Vagina (tissue), 2 donors: ENCODE measurements at regions not wholly inside any gene's neighbourhood (a gene's known extent, or its start where the extent isn't known, plus 50 kb on each side); places are given as distances from the start of the nearest gene placed in this dataset.

Experiments used
- POLR2A ChIP-seq, 2 donors: fragments of 450-650 bp; IDR thresholded peaks; one replicate each; pipeline ENCODE4 v1.6.1; 2017; ENCODE audit warnings: antibody characterized with exemption in 2 of 2, mild to moderate bottlenecking in 2 of 2, moderate library complexity in 2 of 2
- POLR2AphosphoS5 ChIP-seq, 2 donors: sonication (generic); formaldehyde crosslinking; IDR thresholded peaks; one replicate each; pipeline ENCODE4 v1.9.0; 2017; ENCODE audit warnings: antibody characterized with exemption in 2 of 2, mild to moderate bottlenecking in 2 of 2, low read depth in 1 of 2; ENCODE audit not compliant: insufficient read depth in 1 of 2
- TF ChIP-seq, protein P1 (sequence below), 3 experiments: fragments of 450-650 bp in 2 of 3; fragments of 200-600 bp in 1 of 3; sonication (generic) in 1 of 3; IDR thresholded peaks; one replicate each; pipeline ENCODE4 v1.5.1; 2017 to 2019; ENCODE audit warnings: antibody characterized with exemption in 3 of 3, mild to moderate bottlenecking in 2 of 3, moderate library complexity in 2 of 3

DNA sequence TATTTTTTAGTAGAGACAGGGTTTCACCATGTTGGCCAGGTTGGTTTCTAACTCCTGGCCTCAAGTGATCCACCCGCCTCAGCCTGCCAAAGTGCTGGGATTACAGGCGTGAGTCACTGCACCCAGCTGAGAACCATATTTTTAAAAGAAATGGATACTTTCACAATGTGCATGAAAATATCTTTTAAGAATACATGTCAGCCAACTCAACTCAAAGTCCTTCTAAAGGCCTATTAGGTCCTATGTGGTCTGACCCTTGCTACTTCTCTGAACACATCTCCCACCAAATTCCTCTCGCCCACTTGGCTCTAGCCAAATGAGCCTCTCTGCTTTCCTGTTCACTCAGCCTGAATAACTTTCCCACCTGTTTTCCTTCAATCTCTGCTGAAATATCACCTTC lies 119.6 kb downstream of the MTX2 start:
- TF ChIP-seq, protein P1, sequence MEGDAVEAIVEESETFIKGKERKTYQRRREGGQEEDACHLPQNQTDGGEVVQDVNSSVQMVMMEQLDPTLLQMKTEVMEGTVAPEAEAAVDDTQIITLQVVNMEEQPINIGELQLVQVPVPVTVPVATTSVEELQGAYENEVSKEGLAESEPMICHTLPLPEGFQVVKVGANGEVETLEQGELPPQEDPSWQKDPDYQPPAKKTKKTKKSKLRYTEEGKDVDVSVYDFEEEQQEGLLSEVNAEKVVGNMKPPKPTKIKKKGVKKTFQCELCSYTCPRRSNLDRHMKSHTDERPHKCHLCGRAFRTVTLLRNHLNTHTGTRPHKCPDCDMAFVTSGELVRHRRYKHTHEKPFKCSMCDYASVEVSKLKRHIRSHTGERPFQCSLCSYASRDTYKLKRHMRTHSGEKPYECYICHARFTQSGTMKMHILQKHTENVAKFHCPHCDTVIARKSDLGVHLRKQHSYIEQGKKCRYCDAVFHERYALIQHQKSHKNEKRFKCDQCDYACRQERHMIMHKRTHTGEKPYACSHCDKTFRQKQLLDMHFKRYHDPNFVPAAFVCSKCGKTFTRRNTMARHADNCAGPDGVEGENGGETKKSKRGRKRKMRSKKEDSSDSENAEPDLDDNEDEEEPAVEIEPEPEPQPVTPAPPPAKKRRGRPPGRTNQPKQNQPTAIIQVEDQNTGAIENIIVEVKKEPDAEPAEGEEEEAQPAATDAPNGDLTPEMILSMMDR (IDR thresholded peaks at IDR 0.05), result no peak
- TF ChIP-seq POLR2A (IDR thresholded peaks at IDR 0.05) (no peak), POLR2AphosphoS5 (IDR thresholded peaks at IDR 0.05; ENCODE audit: insufficient read depth in 1 of 2, low read depth in 1 of 2) (no peak)
